A549 (cell line): ENCODE measurements at regions not wholly inside any gene's neighbourhood (a gene's known extent, or its start where the extent isn't known, plus 50 kb on each side); places are given as distances from the start of the nearest gene placed in this dataset.

Experiments used
- SMC3 ChIP-seq: fragments of >200 bp; sonication (Bioruptor Twin); formaldehyde crosslinking; IDR thresholded peaks from 3 replicates; pipeline ENCODE4 v1.6.1; 2018; ENCODE audit warnings: inconsistent platforms
- ZFP36 ChIP-seq: fragments of 450-650 bp; IDR thresholded peaks from 2 replicates; pipeline ENCODE4 v1.6.1; 2014; ENCODE audit warnings: borderline replicate concordance; ENCODE audit not compliant: partially characterized antibody

DNA sequence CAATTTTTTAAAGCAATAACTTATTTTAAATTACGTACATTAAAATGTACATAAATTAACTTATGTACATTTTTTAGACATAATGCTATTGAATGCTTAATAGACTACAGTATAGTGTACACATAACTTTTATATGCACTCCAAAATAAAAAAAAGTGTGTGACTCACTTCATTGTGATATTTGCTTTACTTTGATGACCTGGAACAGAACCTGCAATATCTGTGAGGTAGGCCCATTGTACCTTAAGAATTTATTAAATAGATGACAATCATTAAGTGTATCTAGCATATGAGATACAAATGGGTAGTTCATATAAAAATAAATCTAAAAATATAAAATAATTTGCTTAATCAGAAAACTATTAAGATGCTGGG is 276.7 kb downstream of the NFKBIZ start:
- TF ChIP-seq ZFP36 (no peak), SMC3 (no peak)
